NCI-H2227 (cell line): ENCODE measurements at regions not wholly inside any gene's neighbourhood (a gene's known extent, or its start where the extent isn't known, plus 50 kb on each side); places are given as distances from the start of the nearest gene placed in this dataset.

ENCODE experiments used
- DNase-seq: peaks from one replicate; lab custom pipeline; 2025; ENCODE audit not compliant: unreplicated experiment; lab: John Stamatoyannopoulos, UW

DNA sequence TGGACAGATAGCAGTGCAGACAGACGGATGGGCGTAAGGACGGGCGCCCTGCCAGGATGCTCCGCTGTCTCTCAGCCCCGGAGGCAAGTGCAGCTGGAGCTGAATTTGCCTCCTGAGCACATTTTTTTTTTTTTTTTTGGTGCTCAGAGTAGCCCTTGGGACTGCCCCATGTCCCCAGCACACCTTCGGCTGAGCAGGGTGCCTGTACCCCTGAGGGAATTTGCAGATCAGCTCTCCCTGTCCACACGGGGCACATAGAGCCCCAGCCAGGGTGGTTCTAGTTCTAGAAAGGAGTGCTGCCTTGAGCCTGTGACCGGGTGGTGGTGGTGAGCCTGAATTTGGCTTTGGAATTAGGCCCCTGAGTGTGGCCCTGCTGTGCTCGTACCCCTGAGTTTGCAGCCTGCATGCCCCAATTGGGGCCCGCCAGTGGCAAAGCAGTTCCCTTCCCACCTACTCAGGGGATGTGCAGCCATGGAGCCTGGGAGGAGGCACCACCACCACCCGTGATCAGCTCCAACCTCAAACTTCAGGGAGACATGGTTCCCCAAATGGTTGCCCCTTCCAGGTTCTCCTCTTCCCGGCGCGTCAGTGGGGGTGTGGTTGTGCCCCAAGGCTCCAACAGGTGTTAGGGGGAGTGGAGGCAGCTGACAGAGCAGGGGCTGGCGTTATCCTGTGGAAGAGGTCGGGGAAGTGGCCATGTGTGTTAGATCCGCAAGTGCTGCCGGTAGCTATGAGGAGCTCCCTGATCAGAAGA is 1232.7 kb downstream of the BRD1 start:
- DNase-seq = no peak

- DNase-seq = no peak
These were observed 1233.5 kb downstream of the BRD1 start for GRCh38 chr22:48594016-48594756.

GRCh38 chr22:48593551-48593950 is 1234.1 kb downstream of the BRD1 start:
- no peak for DNase-seq

- DNase-seq = no peak
These were observed 1234.7 kb downstream of the BRD1 start for GRCh38 chr22:48592931-48593330.

DNA sequence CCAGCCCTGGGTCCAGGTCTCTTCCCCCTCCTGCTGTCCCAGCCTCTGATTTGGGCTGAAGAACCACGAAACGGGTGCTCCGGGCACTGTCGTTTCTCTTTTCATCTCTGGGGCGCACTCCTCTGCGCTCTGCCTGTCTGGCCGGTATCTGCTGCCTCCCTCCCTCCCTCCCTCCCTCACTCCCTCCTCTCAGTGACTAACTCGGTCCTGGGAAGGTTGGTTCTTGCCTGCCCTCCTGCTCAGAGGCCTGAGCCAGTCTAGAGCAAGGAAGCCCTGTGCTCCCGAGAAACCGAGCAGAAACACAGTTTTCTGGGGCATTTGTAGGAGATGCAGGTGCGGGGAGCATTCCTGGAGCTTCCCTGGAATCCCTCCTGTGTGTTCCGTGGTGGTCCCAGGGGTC is 1235.2 kb downstream of the BRD1 start:
- DNase-seq = no peak

DNA sequence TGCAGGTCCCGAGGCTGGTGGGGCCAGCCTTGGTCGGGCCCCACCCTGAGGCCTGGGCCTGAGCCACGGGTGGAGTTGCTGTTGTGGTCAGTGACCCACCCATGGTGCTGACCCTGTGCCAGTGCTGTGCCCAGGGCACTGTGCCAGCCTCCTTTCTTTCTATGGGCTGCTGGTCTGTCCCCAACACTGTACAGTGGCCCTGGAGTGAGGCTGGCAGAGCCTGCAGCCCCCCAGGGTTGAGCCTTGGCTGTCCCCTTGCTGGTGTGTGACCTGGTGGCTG is 1235.7 kb downstream of the BRD1 start:
- no peak for DNase-seq

DNA sequence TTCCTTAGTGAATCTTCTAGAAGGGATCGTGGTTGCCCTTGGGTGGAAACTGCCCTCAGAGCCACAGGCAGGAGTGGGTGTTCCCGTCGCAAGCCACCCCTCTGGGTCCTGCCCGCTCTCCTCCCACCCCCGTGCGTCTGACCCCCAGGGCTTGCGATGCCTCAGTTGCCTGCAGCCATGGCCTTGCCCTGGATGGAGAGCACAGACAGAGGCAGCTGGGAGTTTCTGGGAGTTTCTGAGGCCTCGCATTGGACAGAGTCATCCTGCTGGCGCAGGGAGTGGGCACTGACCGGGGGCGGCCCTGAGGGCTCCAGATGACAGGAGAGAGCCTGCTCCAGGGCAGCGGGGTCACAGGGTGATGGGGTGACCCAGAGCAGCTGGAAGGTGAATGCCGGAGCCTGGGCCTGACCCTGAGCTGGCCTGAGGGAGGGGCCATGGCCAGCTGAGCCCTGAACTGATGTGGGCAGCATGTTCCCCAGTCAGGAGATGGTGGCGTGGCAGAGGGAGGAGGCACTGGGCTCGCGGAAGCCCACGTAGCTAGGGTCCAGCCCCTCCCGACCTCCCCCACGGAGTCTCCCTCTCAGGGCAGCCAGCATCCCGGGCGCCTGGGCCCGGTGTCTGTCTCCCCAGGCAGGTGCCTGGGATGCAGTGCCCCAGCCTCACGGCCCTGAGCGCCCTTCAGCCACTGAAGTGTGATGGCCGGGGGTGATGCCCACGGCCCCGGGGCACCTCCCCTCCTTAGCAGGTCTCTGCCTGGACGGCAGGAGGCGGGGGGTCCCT is 1236.2 kb downstream of the BRD1 start:
- no peak for DNase-seq

DNA sequence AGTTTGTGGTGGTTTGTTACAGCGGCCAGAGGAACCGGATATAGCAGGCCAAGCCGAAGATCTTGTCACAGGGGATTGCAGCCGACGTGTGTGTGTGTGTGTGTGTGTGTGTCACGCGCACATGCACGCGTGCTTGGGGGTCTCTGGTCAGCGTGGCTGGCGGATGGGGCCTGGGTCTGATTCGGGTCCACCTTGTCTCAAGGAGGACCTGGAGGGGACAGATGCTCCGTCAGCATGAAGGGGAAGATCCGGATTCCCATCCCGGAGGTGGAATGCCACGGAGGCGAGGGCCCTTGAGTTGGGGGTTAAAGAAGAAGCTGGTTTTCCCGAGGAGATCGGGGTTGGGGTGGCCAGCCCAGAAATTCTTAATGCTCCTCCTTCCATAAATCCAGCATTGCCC is 1237.8 kb downstream of the BRD1 start:
- no peak for DNase-seq

- no peak for DNase-seq
These were observed 1238.7 kb downstream of the BRD1 start for GRCh38 chr22:48588878-48589450.

DNA sequence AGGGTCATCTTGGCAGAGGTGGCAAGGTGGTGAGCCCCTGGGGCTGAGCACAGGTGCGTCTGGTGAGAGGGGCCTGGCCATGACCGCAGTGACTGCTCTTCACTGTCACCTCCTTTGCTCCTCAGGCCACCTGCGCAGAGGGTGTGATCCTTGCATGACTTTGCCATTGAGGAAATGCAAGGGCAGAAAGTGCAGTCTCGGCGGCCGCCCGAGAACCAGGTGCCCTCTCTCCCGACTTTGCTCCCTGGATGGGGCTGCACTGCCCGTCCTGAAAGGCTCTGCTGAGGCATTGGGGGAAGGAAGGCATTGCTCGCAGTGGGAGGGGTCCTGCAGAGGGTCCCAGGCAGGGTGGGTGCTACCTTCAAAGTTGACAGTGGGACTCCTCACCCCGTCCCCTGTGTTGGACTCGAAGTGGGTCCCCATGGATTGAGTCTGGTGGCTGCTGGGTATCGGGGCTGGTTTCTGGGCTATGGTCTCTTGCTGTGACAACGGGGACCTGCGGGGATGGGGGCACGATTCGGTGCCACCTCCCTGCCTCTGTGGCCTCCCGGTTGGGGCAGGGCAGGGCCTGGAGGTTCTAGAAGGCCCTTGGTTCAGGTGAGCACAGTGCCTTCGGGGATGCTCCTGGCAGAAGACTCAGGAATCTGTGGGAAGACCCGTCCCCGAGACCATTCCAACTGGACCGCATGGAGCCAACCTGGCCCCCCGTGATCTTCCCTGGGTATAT is 1239.4 kb downstream of the BRD1 start:
- no peak for DNase-seq

- DNase-seq = no peak
These were observed 1240.3 kb downstream of the BRD1 start for GRCh38 chr22:48587236-48587865.

- no peak for DNase-seq
These were observed 1240.9 kb downstream of the BRD1 start for GRCh38 chr22:48586799-48587185.

DNA sequence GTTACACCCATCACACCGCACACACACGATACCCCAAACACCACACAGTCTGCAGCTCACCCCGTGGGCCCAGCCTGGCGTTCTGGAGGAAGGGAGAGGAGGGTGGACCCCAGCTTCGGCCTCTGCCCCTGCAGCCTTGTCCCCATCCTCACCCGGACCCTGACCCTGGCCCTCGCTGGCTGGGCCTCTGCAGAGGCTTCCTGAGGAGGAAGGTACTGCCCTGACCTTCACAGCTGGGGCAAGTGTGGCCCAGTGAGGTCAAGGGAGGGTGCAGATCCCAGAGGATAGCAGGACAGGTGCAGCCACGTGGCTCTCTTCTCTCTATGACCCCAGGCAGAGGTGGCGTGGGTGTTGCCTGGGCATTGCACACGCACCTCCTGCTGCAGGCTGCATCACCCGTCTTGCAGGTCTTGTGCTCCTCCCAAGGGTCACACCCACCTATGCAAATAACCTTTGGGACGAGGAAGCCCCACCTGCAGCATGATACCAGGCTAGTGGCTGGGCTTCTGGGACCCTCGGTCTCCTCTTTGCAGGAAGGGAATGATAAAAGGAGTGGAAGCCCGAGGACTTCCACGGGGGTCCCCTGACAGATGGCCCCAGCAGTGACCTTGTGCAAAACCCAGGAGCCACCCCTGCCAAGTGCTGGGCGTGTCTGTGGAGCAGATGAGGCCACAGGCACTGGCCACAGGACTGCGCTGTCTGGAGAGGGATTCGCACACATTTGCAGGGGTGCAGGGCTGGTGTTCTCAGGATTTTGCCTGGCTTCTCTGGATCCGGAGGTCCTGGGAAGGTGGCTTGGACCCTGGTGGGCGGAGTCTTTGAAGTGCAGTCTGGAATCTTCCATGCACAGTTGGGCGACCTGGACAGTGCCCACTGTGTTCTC is 1241.5 kb downstream of the BRD1 start:
- no peak for DNase-seq

DNA sequence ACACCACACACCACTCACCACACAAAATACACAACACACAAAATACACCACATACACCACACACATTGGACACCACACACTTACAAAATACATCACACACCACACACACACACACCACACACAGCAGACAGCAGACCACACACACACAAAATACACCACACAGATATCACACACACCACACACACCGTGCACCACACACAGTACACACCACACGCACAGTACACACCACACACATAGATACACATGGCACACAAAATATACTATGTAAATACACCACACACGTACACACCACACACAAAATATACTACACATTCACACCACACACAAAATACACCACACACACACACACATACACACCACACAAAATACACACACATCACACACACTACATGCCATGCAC is 1243.5 kb downstream of the BRD1 start:
- DNase-seq = no peak

GRCh38 chr22:48581796-48582469 is 1245.7 kb downstream of the BRD1 start:
- no peak for DNase-seq

DNA sequence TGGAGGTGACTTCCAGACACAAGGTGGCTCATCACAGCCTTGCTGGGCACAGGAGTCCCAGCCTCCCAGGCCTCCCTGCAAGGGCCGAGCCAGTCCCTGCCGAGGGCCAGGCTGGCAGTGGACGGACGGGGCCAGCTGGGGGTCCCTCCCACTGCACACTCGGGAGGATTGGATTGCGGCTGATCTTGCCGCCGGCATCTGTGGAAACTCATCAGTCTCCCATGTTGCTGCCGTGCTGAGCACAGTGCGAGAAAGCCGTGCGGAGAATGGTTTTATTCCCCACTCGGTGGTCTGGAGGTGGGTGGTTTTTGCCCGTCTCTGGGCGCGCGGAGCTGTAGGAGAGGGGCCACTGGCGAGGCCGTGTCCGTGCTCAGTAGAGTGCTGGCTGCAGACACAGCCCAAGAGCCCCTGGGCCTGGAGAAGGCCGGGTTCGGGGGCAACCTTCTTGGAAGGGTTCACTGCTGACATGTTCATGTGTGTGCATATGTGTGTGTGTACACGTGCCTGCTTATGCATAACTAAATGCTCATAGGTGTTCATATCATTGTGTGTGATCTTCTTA is 1246.4 kb downstream of the BRD1 start:
- no peak for DNase-seq

GRCh38 chr22:48580481-48580970 is 1247.1 kb downstream of the BRD1 start:
- DNase-seq = no peak

DNA sequence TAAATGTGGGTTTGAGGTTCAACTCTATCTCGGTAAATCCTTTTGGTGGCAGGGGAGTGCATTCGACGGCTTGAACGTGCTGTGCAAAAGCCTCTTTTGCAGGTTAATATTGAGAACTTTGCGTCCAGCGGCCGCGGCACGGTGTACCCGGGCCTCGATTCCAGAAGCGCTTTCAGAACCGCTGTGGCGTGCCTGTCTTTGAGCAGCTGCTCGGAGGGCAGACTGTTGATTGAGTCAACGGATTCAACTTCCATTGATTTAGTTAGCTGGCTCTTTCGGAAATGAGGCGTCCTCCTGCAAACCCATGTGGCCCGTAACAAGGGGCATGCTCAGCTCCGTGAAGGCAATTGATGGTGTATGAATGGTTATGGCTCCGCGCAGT is 1247.8 kb downstream of the BRD1 start:
- no peak for DNase-seq
